ENCODE measurements at regions not wholly inside any gene's neighbourhood (a gene's known extent, or its start where the extent isn't known, plus 50 kb on each side); places are given as distances from the start of the nearest gene placed in this dataset.

- TF ChIP-seq CTCF (conservative IDR thresholded peaks at IDR 0.05) (no peak), EZH2 (IDR thresholded peaks at IDR 0.05; ENCODE audit: low read depth) (no peak)
Measured at GRCh38 chr14:104267895-104268294, 129.5 kb downstream of the KIF26A start.
